Hypothalamus (tissue), 51 donors: ENCODE measurements at regions not wholly inside any gene's neighbourhood (a gene's known extent, or its start where the extent isn't known, plus 50 kb on each side); places are given as distances from the start of the nearest gene placed in this dataset.
A peak's percentile ranks its signal among the peaks of the same experiment; 100 is the strongest.
"Not testable (repeated sequence)": the region's sequence is repeated elsewhere in the genome, so short reads cannot be mapped to it uniquely, and the experiment has no call there.

Source experiments
- DNase-seq, 51 donors: peaks; one replicate each; lab custom pipeline; 2025; lab: John Stamatoyannopoulos, UW

- no peak for DNase-seq
These were observed 63.2 kb upstream of the SNX19 start for GRCh38 chr11:130979386-130979972.

- no peak for DNase-seq
These were observed 64.0 kb upstream of the SNX19 start for GRCh38 chr11:130980071-130980862.

GRCh38 chr11:130984241-130984640, 68.0 kb upstream of the SNX19 start:
- DNase-seq, result not testable (repeated sequence)

- DNase-seq, result no peak
These were observed 76.5 kb upstream of the SNX19 start for GRCh38 chr11:130992788-130993187.

DNA sequence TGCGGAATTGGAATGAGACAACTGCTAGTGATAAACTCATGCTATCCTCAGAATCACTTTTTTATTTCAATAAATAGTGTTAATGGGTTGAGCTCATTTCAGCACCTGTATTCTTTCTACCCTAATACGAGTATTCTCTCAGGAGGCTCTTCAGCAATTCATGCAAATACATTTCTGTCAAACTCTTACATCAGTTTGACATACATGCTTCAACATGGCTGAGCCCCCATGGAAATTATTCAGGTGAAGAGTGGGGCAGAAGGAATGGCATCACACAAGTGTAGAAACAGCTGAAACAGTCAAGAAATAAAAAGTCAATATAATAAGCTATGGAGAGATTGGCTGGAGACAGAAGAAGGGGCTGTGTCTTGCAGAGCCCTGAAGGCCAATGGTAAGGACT, 77.8 kb upstream of the SNX19 start:
- DNase-seq, result no peak

GRCh38 chr11:130995266-130995665, 79.0 kb upstream of the SNX19 start:
- no peak for DNase-seq

- DNase-seq, result no peak
These were observed 81.0 kb upstream of the SNX19 start for GRCh38 chr11:130997278-130997677.

DNA sequence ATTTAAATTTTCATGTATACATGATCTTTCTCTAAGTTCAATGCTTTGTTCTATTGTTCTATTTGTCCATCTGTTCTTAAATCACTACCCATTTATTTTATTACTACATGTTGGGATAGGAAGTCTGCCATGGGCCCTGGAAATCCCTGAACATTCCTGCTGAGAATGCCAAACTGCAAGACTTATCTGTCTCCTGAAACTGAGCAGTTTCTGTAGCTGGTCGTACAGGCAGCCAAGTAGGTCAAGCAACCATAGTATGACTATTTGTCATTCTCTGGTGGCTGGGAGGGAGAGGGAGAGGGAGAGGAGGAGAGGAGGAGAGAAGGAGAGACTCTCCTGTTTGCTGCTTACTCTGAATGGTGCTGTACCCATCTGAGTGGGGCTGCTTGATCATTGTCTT, 82.8 kb upstream of the SNX19 start:
- no peak for DNase-seq

DNA sequence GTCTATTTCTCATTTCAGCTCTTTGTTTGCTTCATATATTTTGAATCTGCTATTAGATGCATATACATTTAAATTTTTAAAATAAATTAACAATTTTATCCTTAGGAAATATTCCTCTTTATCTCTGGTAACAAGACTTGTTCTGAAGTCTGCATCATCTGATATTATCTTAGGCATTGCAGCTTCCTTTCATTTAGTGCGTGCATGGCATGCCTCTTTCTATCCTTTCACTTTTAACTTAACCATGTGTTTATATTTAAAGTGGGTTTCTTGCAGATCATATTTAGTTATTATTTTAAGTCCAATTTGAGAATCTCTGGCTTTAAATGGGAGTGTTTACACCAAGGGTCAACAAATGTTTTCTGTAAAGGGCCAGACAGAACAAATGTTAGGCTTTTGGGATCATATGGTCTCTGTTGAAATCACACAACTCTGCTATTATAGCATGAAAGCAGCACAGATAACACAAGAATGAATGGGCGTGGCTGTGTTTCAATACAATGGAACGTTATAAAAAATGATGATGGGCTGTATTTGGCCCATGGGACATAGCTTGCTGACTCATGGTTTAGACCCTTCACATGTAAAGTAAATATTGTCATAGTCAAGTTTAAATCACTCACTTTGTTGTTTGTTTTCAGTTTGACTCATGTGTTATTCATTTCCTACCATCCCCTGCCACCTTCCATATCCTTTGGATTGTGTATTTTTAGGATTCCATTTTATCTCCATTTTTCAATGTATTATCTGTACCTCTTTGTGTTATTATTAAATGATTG, 83.9 kb upstream of the SNX19 start:
- no peak for DNase-seq

GRCh38 chr11:131002145-131002544, 85.9 kb upstream of the SNX19 start:
- DNase-seq, result no peak

GRCh38 chr11:131005829-131006228, 89.5 kb upstream of the SNX19 start:
- DNase-seq, result no peak

- peak in 3 of 51 donors; percentile 3 to 7 (median 4) for DNase-seq
These were observed 108.7 kb upstream of the SNX19 start for GRCh38 chr11:131025020-131025419.

- no peak for DNase-seq
These were observed 109.3 kb upstream of the SNX19 start for GRCh38 chr11:131025421-131026125.

DNA sequence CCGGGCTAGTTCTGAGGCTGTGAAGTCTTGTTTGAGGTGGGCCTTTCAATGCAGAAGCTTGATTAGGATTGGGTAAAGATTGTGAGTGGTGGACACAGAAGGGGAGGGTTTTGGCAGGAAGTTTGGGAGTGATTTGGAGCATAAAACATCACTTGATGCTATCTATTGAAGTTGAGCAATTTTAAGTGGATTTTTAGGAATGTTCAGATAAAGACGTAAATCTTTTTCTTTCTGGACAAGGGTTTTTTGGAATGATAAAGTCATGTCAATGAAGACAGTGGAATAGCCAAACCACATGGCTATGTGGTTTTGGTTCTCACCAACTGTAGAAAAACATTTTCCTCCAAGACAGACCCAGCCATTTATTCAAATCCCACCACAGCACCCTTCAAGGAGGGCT, 111.2 kb upstream of the SNX19 start:
- no peak for DNase-seq

DNA sequence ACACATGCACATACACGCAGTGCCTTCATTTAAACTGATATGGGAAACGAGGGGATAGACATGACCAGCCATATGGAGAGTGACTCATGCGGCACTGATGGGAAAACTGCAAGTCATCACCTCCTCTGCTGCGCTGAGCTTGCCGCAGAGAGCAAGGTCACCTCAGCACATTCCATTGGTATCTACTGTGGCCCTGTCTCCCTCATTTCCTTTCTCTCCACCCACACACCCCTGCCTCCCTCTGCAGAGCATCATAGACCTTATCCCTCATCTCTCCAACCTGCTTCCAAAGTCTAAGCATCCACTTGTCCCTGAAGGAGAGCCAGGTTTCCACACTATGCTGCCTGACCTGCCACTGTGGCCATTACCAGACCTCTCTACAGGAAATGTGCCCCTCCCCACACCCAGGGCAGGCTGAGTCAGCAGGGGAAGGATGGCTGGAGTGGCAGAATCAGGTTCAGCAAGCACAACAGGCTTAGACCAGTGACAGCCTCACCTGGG, 116.9 kb upstream of the SNX19 start:
- peak in 1 of 51 donors; percentile 25 for DNase-seq

- DNase-seq, result no peak
These were observed 120.2 kb upstream of the SNX19 start for GRCh38 chr11:131036514-131036913.

DNA sequence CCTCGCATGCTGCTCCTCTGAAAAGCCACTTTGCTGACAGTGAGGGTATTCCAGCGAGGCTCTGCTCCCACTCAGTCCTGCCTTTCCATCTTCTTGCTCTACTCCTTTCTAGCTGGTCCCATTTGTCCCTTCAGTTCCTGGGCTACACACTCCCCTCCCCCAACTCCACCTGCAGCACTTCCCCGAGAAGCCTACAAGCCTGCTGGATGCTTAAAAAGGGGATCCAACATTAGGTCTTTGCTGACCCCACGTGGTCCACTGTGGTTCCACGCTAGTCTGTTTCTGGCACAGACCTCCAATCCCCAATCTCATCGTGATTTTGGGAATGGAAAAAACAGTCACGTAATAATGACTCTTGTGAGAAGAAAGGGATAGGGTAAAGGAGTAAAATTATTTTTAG, 121.6 kb upstream of the SNX19 start:
- DNase-seq, result no peak

GRCh38 chr11:131038597-131038996, 122.3 kb upstream of the SNX19 start:
- DNase-seq, result no peak

- no peak for DNase-seq
These were observed 125.2 kb upstream of the SNX19 start for GRCh38 chr11:131041331-131042040.

GRCh38 chr11:131042041-131042390, 125.7 kb upstream of the SNX19 start:
- no peak for DNase-seq
